ENCODE measurements at regions not wholly inside any gene's neighbourhood (a gene's known extent, or its start where the extent isn't known, plus 50 kb on each side); places are given as distances from the start of the nearest gene placed in this dataset.
"Not testable (repeated sequence)": the region's sequence is repeated elsewhere in the genome, so short reads cannot be mapped to it uniquely, and the experiment has no call there.

DNA sequence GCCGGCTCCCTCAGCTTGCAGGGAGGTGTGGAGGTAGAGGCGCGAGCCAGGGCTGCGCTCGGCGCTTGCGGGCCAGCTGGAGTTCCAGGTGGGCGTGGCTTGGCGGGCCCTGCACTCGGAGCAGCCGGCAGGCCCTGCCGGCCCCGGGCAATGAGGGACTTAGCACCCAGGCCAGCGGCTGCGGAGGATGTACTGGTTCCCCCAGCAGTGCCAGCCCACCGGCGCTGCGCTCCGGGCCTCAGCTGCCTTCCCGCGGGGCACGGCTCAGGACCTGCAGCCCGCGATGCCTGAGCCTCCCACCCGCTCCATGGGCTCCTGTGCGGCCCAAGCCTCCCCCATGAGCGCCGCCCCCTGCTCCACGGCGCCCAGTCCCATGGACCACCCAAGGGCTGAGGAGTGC lies 1293.6 kb upstream of the NXPH2 start:
- not testable (repeated sequence) for TF ChIP-seq CTCF (IDR thresholded peaks at IDR 0.05; ENCODE audit: insufficient read depth, low read length, poor library complexity, severe bottlenecking); EZH2phosphoT487 (conservative IDR thresholded peaks at IDR 0.05; ENCODE audit: low read length)
